ENCODE measurements at regions not wholly inside any gene's neighbourhood (a gene's known extent, or its start where the extent isn't known, plus 50 kb on each side); places are given as distances from the start of the nearest gene placed in this dataset.

GRCh38 chr14:73783107-73783727 lies 68.4 kb upstream of the PTGR2 start:
- DNase-seq (ENCODE audit: low read depth in 2 of 3, low spot score in 2 of 3) = no peak

- no peak for DNase-seq (ENCODE audit: low read depth in 2 of 3, low spot score in 2 of 3)
These were observed 68.4 kb upstream of the PNMA1 start for GRCh38 chr14:73782623-73783022.

- no peak for DNase-seq (ENCODE audit: low read depth in 2 of 3, low spot score in 2 of 3)
These were observed 66.7 kb upstream of the PNMA1 start for GRCh38 chr14:73780896-73781295.

GRCh38 chr14:73780391-73780790 lies 66.2 kb upstream of the PNMA1 start:
- DNase-seq (ENCODE audit: low read depth in 2 of 3, low spot score in 2 of 3) = no peak

GRCh38 chr14:73778736-73779135 lies 64.6 kb upstream of the PNMA1 start:
- no peak for DNase-seq (ENCODE audit: low read depth in 2 of 3, low spot score in 2 of 3)

GRCh38 chr14:73777420-73777819 lies 63.2 kb upstream of the PNMA1 start:
- DNase-seq (ENCODE audit: low read depth in 2 of 3, low spot score in 2 of 3) = peak in 1 of 3 donors; percentile 52

- DNase-seq (ENCODE audit: low read depth in 2 of 3, low spot score in 2 of 3) = no peak
These were observed 62.0 kb upstream of the PNMA1 start for GRCh38 chr14:73776194-73776537.

GRCh38 chr14:73775339-73776193 lies 61.4 kb upstream of the PNMA1 start:
- no peak for DNase-seq (ENCODE audit: low read depth in 2 of 3, low spot score in 2 of 3)

- no peak for DNase-seq (ENCODE audit: low read depth in 2 of 3, low spot score in 2 of 3)
These were observed 60.5 kb upstream of the PNMA1 start for GRCh38 chr14:73774671-73775070.

- no peak for DNase-seq (ENCODE audit: low read depth in 2 of 3, low spot score in 2 of 3)
These were observed 60.0 kb upstream of the PNMA1 start for GRCh38 chr14:73774241-73774570.

GRCh38 chr14:73773441-73774240 lies 59.5 kb upstream of the PNMA1 start:
- no peak for DNase-seq (ENCODE audit: low read depth in 2 of 3, low spot score in 2 of 3)

GRCh38 chr14:73771848-73772638 lies 57.9 kb upstream of the PNMA1 start:
- peak in 2 of 3 donors; percentile 73 to 74 for DNase-seq (ENCODE audit: low read depth in 2 of 3, low spot score in 2 of 3)

- DNase-seq (ENCODE audit: low read depth in 2 of 3, low spot score in 2 of 3) = no peak
These were observed 57.0 kb upstream of the PNMA1 start for GRCh38 chr14:73770977-73771847.

- DNase-seq (ENCODE audit: low read depth in 2 of 3, low spot score in 2 of 3) = no peak
These were observed 53.9 kb upstream of the PNMA1 start for GRCh38 chr14:73768107-73768506.

GRCh38 chr14:73764406-73765280 lies 50.5 kb upstream of the PNMA1 start:
- DNase-seq (ENCODE audit: low read depth in 2 of 3, low spot score in 2 of 3) = peak in 2 of 3 donors; percentile 70 to 82
